RWPE2 (cell line): ENCODE measurements at regions not wholly inside any gene's neighbourhood (a gene's known extent, or its start where the extent isn't known, plus 50 kb on each side); places are given as distances from the start of the nearest gene placed in this dataset.

Experiments
- ATAC-seq: fragments of 200-7000 bp; cut with Tn5 transposase; 3 replicates; pipeline ENCODE4 v1.9.1; 2021; ENCODE audit warnings: low read depth
- DNase-seq: peaks from one replicate; pipeline ENCODE4 v3.0.0-alpha.2; 2020; ENCODE audit warnings: low spot score
- H3K27ac ChIP-seq: fragments of 450-650 bp; 2 replicates; pipeline ENCODE4 v1.5.1; 2017; ENCODE audit warnings: mild to moderate bottlenecking; ENCODE audit not compliant: poor library complexity, severe bottlenecking
- H3K27me3 ChIP-seq: fragments of 250-450 bp; sonication (Bioruptor Pico); 2 replicates; pipeline ENCODE4 v1.5.1; 2021; ENCODE audit warnings: mild to moderate bottlenecking, moderate library complexity; ENCODE audit not compliant: insufficient read depth, poor library complexity, severe bottlenecking
- H3K36me3 ChIP-seq: fragments of 250-450 bp; sonication (Bioruptor Pico); 2 replicates; pipeline ENCODE4 v1.5.1; 2020; ENCODE audit warnings: low read depth, mild to moderate bottlenecking, moderate library complexity
- H3K4me1 ChIP-seq: fragments of 250-450 bp; sonication (Bioruptor Pico); 2 replicates; pipeline ENCODE4 v1.5.1; 2021; ENCODE audit warnings: mild to moderate bottlenecking, moderate library complexity; ENCODE audit not compliant: insufficient read depth, poor library complexity, severe bottlenecking
- H3K4me3 ChIP-seq: fragments of 250-450 bp; sonication (Bioruptor Pico); 2 replicates; pipeline ENCODE4 v1.5.1; 2021; ENCODE audit warnings: mild to moderate bottlenecking, moderate library complexity; ENCODE audit not compliant: severe bottlenecking
- H3K9me3 ChIP-seq: fragments of 250-450 bp; sonication (Bioruptor Pico); 2 replicates; pipeline ENCODE4 v1.5.1; 2021; ENCODE audit warnings: mild to moderate bottlenecking, moderate library complexity; ENCODE audit not compliant: severe bottlenecking
- TF ChIP-seq, protein P1 (sequence below): fragments of 450-650 bp; IDR thresholded peaks from one replicate; pipeline ENCODE4 v1.5.1; 2017; ENCODE audit warnings: mild to moderate bottlenecking, moderate library complexity; ENCODE audit not compliant: poor library complexity, severe bottlenecking

DNA sequence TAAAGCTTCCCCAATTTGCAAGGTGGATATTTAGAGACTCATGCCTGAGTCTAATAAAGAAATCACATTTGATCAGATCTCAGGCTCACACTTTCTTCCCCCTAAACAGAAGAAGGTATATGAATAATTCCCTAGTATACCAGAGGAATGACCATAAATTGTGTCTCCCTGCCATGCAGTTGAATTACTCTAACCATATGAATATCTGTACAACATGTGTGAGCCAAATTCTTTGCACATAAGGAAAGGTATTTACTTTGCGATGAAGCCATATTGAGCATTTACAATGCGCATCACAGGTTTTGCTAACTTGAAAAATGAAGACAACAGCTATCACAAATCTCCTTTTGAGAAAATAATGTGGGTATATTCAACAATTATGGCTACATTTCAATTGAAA is 479.4 kb downstream of the NR2F1-AS1 start:
- no peaks in the 10 kb centered on the region for H3K4me1 ChIP-seq
- no peaks in the 10 kb centered on the region for H3K27me3 ChIP-seq
- H3K36me3 ChIP-seq, result no peaks in the 10 kb centered on the region
- no peaks in the 10 kb centered on the region for H3K9me3 ChIP-seq
- DNase-seq, result no peak
- TF ChIP-seq, protein P1, sequence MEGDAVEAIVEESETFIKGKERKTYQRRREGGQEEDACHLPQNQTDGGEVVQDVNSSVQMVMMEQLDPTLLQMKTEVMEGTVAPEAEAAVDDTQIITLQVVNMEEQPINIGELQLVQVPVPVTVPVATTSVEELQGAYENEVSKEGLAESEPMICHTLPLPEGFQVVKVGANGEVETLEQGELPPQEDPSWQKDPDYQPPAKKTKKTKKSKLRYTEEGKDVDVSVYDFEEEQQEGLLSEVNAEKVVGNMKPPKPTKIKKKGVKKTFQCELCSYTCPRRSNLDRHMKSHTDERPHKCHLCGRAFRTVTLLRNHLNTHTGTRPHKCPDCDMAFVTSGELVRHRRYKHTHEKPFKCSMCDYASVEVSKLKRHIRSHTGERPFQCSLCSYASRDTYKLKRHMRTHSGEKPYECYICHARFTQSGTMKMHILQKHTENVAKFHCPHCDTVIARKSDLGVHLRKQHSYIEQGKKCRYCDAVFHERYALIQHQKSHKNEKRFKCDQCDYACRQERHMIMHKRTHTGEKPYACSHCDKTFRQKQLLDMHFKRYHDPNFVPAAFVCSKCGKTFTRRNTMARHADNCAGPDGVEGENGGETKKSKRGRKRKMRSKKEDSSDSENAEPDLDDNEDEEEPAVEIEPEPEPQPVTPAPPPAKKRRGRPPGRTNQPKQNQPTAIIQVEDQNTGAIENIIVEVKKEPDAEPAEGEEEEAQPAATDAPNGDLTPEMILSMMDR, result no peak
- no peak for ATAC-seq
- H3K27ac ChIP-seq, result no peak overlapping the region
- H3K4me3 ChIP-seq, result no peak overlapping the region

DNA sequence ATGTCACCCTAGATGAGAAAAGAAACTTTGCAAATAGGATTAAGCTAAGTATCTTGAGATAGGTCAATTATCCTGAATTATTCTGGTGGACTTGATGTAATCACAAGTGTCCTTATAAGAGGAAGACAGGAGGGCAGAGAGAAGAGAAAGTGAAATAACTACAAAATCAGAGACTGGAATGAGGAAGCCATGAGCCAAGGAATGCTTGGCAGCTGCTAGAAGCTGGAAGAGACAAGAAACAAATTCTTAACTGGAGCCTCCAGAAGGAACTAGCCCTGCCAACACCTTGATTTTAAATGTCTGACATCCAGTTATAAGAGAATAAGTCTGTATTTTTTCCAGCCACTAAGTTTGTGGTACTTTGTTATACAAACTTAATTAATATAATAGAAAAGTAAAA is 480.0 kb downstream of the NR2F1-AS1 start:
- DNase-seq, result no peak
- Histone ChIP-seq H3K36me3 (no peaks in the 10 kb centered on the region), H3K4me1 (no peaks in the 10 kb centered on the region), H3K27ac (no peak overlapping the region), H3K9me3 (no peaks in the 10 kb centered on the region), H3K4me3 (no peak overlapping the region), H3K27me3 (no peaks in the 10 kb centered on the region)
- ATAC-seq, result no peak
- TF ChIP-seq, protein P1, result no peak

DNA sequence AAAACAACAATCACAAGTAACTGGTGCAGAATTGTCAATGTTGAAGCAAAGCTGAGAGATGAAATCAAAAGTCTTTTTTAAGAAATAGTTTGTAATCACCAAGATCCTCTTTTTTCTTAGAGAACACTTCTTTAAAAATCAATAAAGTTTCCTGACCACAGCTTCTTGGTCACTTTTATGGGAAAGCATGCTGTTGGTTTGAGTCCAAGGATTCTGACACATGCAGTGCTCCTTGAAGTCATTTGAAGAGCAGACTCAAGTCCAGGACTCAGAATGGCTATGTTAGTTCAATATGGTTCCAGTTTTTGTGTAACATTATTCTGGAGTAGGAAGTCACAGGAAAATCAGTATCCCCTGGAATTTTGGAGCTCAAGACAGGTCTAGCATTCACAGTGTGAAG is 480.6 kb downstream of the NR2F1-AS1 start:
- Histone ChIP-seq H3K4me3 (no peak overlapping the region), H3K27me3 (no peaks in the 10 kb centered on the region), H3K36me3 (no peaks in the 10 kb centered on the region), H3K4me1 (no peaks in the 10 kb centered on the region), H3K9me3 (no peaks in the 10 kb centered on the region), H3K27ac (no peak overlapping the region)
- ATAC-seq (no peak), DNase-seq (no peak)
- TF ChIP-seq, protein P1, result no peak

DNA sequence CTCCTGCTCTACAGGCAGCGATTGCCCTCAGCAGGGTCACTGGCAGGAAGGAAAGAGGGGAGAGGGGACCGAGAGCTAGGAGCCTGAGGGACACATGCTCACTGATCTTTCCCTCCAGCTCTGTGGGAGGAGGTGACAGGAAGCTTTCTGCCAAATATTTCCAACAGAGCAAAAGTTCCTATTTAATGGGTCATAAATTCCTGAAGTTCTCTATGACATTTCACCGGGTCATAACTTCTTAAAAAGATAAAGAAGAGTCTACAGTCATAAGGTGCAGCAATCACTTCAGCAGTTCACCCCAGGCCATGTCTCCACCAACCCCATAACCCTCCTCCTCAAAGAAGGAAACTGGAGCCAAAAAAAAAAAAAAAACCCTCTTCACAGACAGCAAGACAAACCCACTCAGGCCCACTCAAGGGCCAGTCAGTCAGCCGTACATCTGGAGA is 481.1 kb downstream of the NR2F1-AS1 start:
- ATAC-seq, result no peak
- no peaks in the 10 kb centered on the region for H3K27me3 ChIP-seq
- DNase-seq, result no peak
- no peaks in the 10 kb centered on the region for H3K9me3 ChIP-seq
- no peak overlapping the region for H3K27ac ChIP-seq
- no peak overlapping the region for H3K4me3 ChIP-seq
- no peaks in the 10 kb centered on the region for H3K4me1 ChIP-seq
- H3K36me3 ChIP-seq, result no peaks in the 10 kb centered on the region
- TF ChIP-seq, protein P1, result no peak

DNA sequence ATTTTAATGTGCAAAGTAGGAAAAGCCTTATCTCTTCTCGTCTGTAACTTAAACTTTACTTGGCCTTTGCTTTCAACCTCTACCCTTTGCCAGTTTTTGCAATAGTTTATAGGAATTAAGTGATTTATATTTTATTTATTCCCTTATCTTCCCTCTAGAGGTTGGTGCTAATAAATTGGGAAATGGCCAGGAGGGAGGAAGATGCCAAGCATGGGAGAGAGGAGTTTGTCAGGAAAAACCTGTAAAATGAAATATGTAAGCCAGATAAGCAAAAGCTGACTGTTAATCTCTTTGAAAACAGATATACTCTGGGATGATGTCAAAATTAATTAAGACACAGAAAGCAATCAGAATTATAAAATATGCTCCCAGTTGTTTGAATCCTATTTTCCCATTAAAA is 484.5 kb downstream of the NR2F1-AS1 start:
- no peaks in the 10 kb centered on the region for H3K9me3 ChIP-seq
- no peak overlapping the region for H3K27ac ChIP-seq
- no peaks in the 10 kb centered on the region for H3K4me1 ChIP-seq
- TF ChIP-seq, protein P1, result no peak
- no peak for ATAC-seq
- H3K4me3 ChIP-seq, result no peak overlapping the region
- H3K27me3 ChIP-seq, result no peaks in the 10 kb centered on the region
- DNase-seq, result no peak
- H3K36me3 ChIP-seq, result no peaks in the 10 kb centered on the region
